K562 (cell line): ENCODE measurements at regions not wholly inside any gene's neighbourhood (a gene's known extent, or its start where the extent isn't known, plus 50 kb on each side); places are given as distances from the start of the nearest gene placed in this dataset.
A peak's percentile ranks its signal among the peaks of the same experiment; 100 is the strongest.

ENCODE experiments used
- ATAC-seq: fragments of 200-7000 bp; cut with Tn5 transposase; 3 replicates; pipeline ENCODE4 v1.9.1; 2020; ENCODE audit warnings: moderate library complexity
- BruUV-seq: library from RNA; stranded (reverse); fragments of 400-500 nt; replicated peaks from 2 replicates; lab custom pipeline; 2021; lab: Mats Ljungman, UMichigan
- CTCF ChIA-PET: fragments of 300-600 bp; formaldehyde crosslinking; extraction: SDS; loops from one replicate; lab custom pipeline; 2021; ENCODE audit warnings: low intra/inter-chr PET ratio; lab: Yijun Ruan, JAX
- POLR2A ChIA-PET: fragments of 300-600, 350-650 bp; sonication (Branson Sonifier 250); formaldehyde crosslinking; extraction: SDS; loops from one replicate; lab custom pipeline; 2021; ENCODE audit warnings: antibody characterized with exemption, inconsistent platforms; lab: Yijun Ruan, JAX
- DNase-seq, 4 experiments: peaks; one replicate each; pipeline versions ENCODE4 v3.0.0 to v3.0.0-alpha.2; 2011 to 2018; ENCODE audit warnings: low spot score in 3 of 4, mixed read lengths in 3 of 4; ENCODE audit errors: extremely low read depth in 1 of 4
- FAIRE-seq: peaks from 2 replicates; lab custom pipeline; 2011; peaks lifted over from hg19 to GRCh38; lab: Jason Lieb, UNC
- H2AFZ ChIP-seq: 2 replicates; pipeline ENCODE4 v1.6.0; 2011; ENCODE audit warnings: low read depth, low read length, control low read depth, inconsistent platforms
- H3K27ac ChIP-seq: fragments of 200-600 bp; 3 replicates; pipeline ENCODE4 v1.8.0; 2011; ENCODE audit warnings: low read depth, mild to moderate bottlenecking, control low read depth, inconsistent platforms, low read length, moderate library complexity, mixed read lengths; ENCODE audit errors: extremely low read depth
- H3K27me3 ChIP-seq, 2 experiments: fragments of 300-600 bp in 1 of 2; 2 replicates in 1 of 2; 3 replicates in 1 of 2; pipeline versions ENCODE4 v1.6.0 to v1.8.0; 2011; ENCODE audit warnings: inconsistent platforms in 2 of 2, low read length in 2 of 2, mild to moderate bottlenecking in 1 of 2, mixed read lengths in 1 of 2, moderate library complexity in 1 of 2; ENCODE audit not compliant: control insufficient read depth in 2 of 2, insufficient read depth in 2 of 2
- H3K36me3 ChIP-seq: fragments of 300-600 bp; 3 replicates; pipeline ENCODE4 v1.8.0; 2011; ENCODE audit warnings: mild to moderate bottlenecking, low read length, inconsistent platforms; ENCODE audit not compliant: control insufficient read depth, insufficient read depth
- H3K4me1 ChIP-seq, 2 experiments: fragments of 200-600 bp in 1 of 2; replicated peaks in 1 of 2; 2 replicates in 1 of 2; 3 replicates in 1 of 2; pipeline versions ENCODE4 v1.5.1 to v1.8.0; 2011; ENCODE audit warnings: inconsistent platforms in 2 of 2, low read length in 2 of 2, mild to moderate bottlenecking in 1 of 2, mixed read lengths in 1 of 2, moderate library complexity in 1 of 2; ENCODE audit not compliant: control insufficient read depth in 2 of 2, insufficient read depth in 2 of 2
- H3K4me2 ChIP-seq: 2 replicates; pipeline ENCODE4 v1.6.1; 2011; ENCODE audit warnings: low read length, control low read depth, inconsistent platforms, mixed read lengths; ENCODE audit not compliant: insufficient read depth
- H3K4me3 ChIP-seq: fragments of 200-600 bp; sonication (generic), shearing (Covaris generic); 2 replicates; pipeline ENCODE4 v1.5.1; 2016; ENCODE audit warnings: control low read depth, inconsistent platforms
- H3K79me2 ChIP-seq: fragments of 200-600 bp; 3 replicates; pipeline ENCODE4 v1.8.0; 2011; ENCODE audit warnings: low read length, inconsistent platforms; ENCODE audit not compliant: control insufficient read depth, insufficient read depth
- H3K9ac ChIP-seq, 2 experiments: 2 replicates each; pipeline versions ENCODE4 v1.6.0 to v1.6.1; 2011; ENCODE audit warnings: low read depth in 2 of 2, low read length in 2 of 2, control low read depth in 1 of 2, inconsistent platforms in 1 of 2, mild to moderate bottlenecking in 1 of 2, mixed read lengths in 1 of 2; ENCODE audit not compliant: insufficient read depth in 1 of 2
- H3K9me1 ChIP-seq: one replicate; pipeline ENCODE4 v1.6.0; 2011; ENCODE audit warnings: inconsistent platforms, mild to moderate bottlenecking, low read length, moderate library complexity; ENCODE audit not compliant: control insufficient read depth, insufficient read depth
- H3K9me3 ChIP-seq: replicated peaks from 2 replicates; pipeline ENCODE4 v1.5.1; 2011; ENCODE audit warnings: low read depth, low read length, inconsistent platforms; ENCODE audit not compliant: control insufficient read depth, insufficient read depth
- H4K20me1 ChIP-seq: replicated peaks from 2 replicates; pipeline ENCODE4 v1.6.1; 2011; ENCODE audit warnings: low read length, inconsistent platforms, mixed read lengths; ENCODE audit not compliant: control insufficient read depth, insufficient read depth
- C11orf30 ChIP-seq: fragments of 450-650 bp; IDR thresholded peaks from 2 replicates; pipeline ENCODE4 v1.6.1; 2016; ENCODE audit warnings: low read depth, mild to moderate bottlenecking
- CEBPG ChIP-seq, 3 experiments: fragments of 200-800 bp in 1 of 3; sonication (Bioruptor generic) in 1 of 3; sonication (generic) in 1 of 3; formaldehyde crosslinking in 1 of 3; IDR thresholded peaks in 2 of 3; conservative IDR thresholded peaks in 1 of 3; 2 replicates each; pipeline versions ENCODE4 v1.6.1 to v1.8.0; 2016 to 2022; ENCODE audit warnings: missing compliant biosample characterization in 2 of 3, missing genetic modification characterization in 2 of 3, mild to moderate bottlenecking in 1 of 3, missing genetic modification reagents in 1 of 3
- CSDE1 ChIP-seq, 2 experiments: fragments of 450-650 bp; IDR thresholded peaks; 2 replicates each; pipeline ENCODE4 v1.6.1; 2016; ENCODE audit warnings: mild to moderate bottlenecking in 1 of 2
- GABPA ChIP-seq: fragments of 200-800 bp; sonication (Bioruptor generic); conservative IDR thresholded peaks from 2 replicates; pipeline ENCODE4 v1.6.1; 2016; ENCODE audit warnings: low read depth, missing genetic modification characterization, missing compliant biosample characterization
- MAFF ChIP-seq: IDR thresholded peaks from 2 replicates; pipeline ENCODE4 v1.6.1; 2012; ENCODE audit warnings: low read length, improper control_type of control experiment
- MAFG ChIP-seq: fragments of 450-650 bp; conservative IDR thresholded peaks from 2 replicates; pipeline ENCODE4 v1.6.1; 2016; ENCODE audit warnings: missing genetic modification characterization, missing compliant biosample characterization
- MAFK ChIP-seq: IDR thresholded peaks from 2 replicates; pipeline ENCODE4 v1.6.1; 2011; ENCODE audit warnings: low read length, improper control_type of control experiment
- WHSC1 ChIP-seq: IDR thresholded peaks from one replicate; pipeline ENCODE4 v1.6.1; 2012; ENCODE audit warnings: low read length, control low read depth, inconsistent platforms
- ZNF316 ChIP-seq: fragments of 450-650 bp; IDR thresholded peaks from 2 replicates; pipeline ENCODE4 v1.6.1; 2016
- in situ Hi-C: fragments of 300-500 bp; cut with MboI; formaldehyde crosslinking; loops from 4 replicates; pipeline ENCODE4 v1.15.0; 2018; ENCODE audit warnings: inconsistent platforms, mixed read lengths
- intact Hi-C: fragments of 100-400 bp; cut with micrococcal nuclease; formaldehyde crosslinking; loops from 2 replicates; pipeline ENCODE4 v1.14.2; 2022

DNA sequence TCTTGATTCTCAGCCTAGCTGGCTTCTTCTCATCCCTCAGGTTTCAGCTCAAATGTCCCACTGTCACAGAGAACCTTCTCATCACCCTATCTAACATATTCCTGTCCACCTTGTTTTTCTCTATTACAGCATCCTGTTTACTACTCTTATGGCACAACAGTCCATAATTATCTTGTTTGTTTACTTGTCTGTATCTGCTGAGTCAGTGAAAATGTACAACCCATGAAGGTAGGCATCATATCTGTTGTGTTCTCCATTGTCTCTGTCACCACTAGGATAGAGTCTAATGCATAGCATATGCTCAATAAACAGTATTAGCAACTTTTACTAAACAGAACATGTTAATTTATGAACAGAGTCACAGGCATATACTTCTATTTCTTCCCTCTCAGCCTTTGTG lies 261.7 kb downstream of the ETAA1 start:
- Histone ChIP-seq H2AFZ (no peak overlapping the region), H3K79me2 (no peaks in the 10 kb centered on the region), H3K4me1 (no peaks in the 10 kb centered on the region), H3K27me3 (no peaks in the 10 kb centered on the region), H3K36me3 (no peaks in the 10 kb centered on the region), H3K4me2 (no peak overlapping the region), H3K27ac (no peak overlapping the region), H3K9me3 (no peaks in the 10 kb centered on the region), H3K4me3 (no peak overlapping the region), H3K9me1 (no peaks in the 10 kb centered on the region), H3K9ac (no peak overlapping the region), H4K20me1 (no peaks in the 10 kb centered on the region)
- POLR2A ChIA-PET, result no interaction called here
- FAIRE-seq (no peak), ATAC-seq (no peak), DNase-seq (no peak)
- peak; percentile 70 for TF ChIP-seq MAFF
- TF ChIP-seq C11orf30, result peak; percentile 69
- TF ChIP-seq MAFK, result peak; percentile 54
- no peak for TF ChIP-seq WHSC1
- TF ChIP-seq ZNF316, result peak; percentile 75
- no peak for TF ChIP-seq GABPA
- peak; percentile 67 for TF ChIP-seq MAFG (tag)
- no peak for TF ChIP-seq CEBPG (CRISPR knock-in tag; IDR thresholded peaks at IDR 0.05)
- TF ChIP-seq CEBPG (tag; conservative IDR thresholded peaks at IDR 0.05 in 1 of 2, IDR thresholded peaks at IDR 0.05 in 1 of 2), result no peak
- TF ChIP-seq CSDE1 (IDR thresholded peaks at IDR 0.05), result no peak
- no TSS peak for BruUV-seq
- CTCF ChIA-PET, result no interaction called here
- in situ Hi-C loops, result no loop called here
- intact Hi-C loops, result loop anchor here (10.0 kb wide), 1 partner anchor 1084 kb away; no protein-coding TSS in a partner anchor
